Fibroblast of upper back skin (primary cell): ENCODE measurements at regions not wholly inside any gene's neighbourhood (a gene's known extent, or its start where the extent isn't known, plus 50 kb on each side); places are given as distances from the start of the nearest gene placed in this dataset.

Experiments used
- DNase-seq: peaks from one replicate; pipeline ENCODE4 v3.0.0-alpha.2; 2013

- peak; percentile 45 for DNase-seq
These were observed 476.8 kb upstream of the DEPDC1 start for GRCh38 chr1:68973459-68974244.

DNA sequence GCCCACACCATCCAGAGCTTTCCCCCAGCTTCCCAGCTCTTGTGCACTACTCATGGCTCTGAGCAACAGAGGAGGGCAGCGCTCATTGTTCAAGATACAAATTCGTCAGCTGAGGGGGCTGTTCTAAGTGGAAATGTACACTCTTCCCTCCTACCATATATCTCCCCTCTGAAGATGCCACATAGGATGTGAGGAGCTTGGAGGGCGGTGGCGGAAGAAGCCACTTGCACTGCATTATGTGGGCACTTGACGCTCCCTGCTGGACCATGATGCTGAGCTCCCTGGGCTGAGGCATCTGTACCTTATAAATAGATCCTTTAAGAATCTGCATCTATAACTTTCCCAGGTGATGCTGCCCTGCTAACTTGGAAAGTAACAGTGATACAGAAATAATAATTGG, 477.6 kb upstream of the DEPDC1 start:
- no peak for DNase-seq

DNA sequence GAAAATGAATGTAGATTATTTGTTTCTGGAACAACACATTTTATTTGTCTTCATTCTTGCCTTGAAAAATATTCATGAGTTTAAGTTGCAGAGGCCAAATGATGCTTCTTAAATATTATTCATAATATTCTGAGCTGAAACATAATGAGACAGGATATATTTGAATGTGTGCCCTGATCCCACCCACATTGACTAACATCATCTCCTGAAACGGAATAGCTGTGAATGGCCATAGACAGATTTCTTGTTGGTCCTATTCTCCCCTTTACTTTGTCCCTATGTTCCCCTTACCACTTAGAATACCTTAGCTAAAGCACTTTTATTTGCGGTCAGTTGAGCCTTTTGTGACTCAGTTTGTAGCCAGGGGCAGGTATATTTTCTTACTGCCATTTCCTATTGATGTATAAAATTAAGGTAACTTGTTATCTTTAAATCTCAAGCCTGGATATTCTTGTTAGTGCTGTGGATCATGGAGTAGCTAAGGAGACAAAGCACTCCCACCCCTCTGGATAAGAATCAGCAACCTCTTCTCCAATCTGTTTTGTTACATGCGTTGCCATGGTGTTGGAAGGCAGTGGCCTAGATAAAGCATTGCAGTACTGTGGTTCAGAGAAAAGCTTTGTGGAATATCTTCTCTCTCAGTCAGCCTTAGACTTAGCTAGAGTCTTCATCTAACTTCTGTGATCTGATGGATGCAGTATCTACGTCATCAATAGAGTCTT, 478.5 kb upstream of the DEPDC1 start:
- no peak for DNase-seq

- no peak for DNase-seq
These were observed 480.2 kb upstream of the DEPDC1 start for GRCh38 chr1:68976916-68977610.

GRCh38 chr1:68979891-68980290, 483.0 kb upstream of the DEPDC1 start:
- no peak for DNase-seq

- DNase-seq: no peak
These were observed 487.4 kb upstream of the DEPDC1 start for GRCh38 chr1:68984289-68984688.

GRCh38 chr1:68994096-68994495, 497.2 kb upstream of the DEPDC1 start:
- no peak for DNase-seq

- DNase-seq: no peak
These were observed 519.6 kb upstream of the DEPDC1 start for GRCh38 chr1:69016468-69016867.

- no peak for DNase-seq
These were observed 532.8 kb upstream of the DEPDC1 start for GRCh38 chr1:69029649-69030048.

DNA sequence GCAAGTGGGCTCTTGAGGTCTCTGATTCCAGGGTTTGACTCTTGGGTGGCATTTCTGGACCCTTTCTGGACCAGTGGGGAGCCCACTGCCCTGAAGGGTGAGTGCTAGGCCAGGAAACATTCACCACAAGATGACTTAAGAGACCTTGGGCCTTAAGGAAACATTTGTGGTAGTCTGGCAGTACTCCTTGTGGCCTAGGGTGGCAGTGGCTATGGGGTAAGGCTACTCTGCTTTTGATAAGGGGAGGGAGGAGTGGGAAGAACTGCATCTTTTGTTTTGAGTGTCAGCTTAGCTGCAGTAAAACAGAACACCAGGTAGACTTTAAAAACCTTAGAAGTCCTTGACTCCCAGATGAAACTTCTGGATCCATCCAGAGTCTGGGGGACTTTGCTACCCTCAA, 529.3 kb upstream of the LRRC7 start:
- no peak for DNase-seq

DNA sequence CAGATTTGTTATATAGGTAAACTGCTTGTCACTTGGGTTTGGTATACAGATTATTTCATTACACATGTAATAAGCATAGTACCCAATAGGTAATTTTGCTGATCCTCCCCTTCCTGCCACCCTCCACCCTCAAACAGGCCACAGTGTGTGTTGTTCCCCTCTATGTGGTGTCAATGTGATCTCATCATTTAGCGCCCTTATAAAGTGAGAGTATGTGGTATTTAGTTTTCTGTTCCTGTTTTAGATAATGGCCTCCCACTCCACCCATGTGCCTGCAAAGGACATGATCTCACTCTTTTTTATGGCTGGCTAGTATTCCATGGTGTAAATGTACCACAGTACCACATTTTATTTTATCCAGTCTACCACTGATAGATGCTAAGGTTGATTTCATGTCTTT, 522.1 kb upstream of the LRRC7 start:
- DNase-seq: no peak

DNA sequence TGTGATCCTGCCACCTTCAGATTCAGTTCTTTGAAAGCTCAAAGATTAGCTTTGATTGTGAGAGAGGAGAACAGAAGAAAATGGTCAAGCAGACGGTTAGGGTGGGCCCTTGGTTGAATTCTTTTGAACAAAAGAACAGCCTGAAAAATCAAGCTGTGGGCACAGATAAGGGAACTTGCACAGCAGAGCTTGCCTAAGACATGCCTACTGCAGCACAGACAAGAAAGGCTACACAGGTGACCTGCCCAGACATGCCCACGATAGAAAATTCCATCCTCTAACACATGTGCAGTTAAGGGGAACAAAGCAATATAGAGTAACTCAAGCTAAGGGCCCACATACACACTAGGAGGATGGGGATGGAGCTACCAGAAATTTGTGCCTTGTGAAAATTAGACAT, 512.5 kb upstream of the LRRC7 start:
- DNase-seq: no peak

DNA sequence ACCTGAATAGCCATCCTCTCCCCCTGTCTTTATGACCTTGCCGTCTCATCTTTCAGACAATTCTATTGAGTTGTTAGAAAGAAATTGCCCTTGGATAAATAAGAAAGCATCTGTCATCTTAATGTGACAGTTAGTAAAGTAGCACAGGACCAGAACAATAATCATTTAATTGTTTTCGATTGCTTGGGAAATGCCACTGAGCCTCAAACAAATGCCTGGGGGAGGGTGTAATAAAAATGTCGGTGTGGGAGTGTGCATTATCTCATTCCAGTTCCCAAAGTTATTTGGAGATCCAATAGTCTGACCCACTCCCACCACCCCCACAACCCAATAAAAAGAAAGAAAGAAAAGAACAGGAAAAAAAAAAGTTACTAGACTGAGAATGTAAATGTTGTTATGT, 509.3 kb upstream of the LRRC7 start:
- no peak for DNase-seq

DNA sequence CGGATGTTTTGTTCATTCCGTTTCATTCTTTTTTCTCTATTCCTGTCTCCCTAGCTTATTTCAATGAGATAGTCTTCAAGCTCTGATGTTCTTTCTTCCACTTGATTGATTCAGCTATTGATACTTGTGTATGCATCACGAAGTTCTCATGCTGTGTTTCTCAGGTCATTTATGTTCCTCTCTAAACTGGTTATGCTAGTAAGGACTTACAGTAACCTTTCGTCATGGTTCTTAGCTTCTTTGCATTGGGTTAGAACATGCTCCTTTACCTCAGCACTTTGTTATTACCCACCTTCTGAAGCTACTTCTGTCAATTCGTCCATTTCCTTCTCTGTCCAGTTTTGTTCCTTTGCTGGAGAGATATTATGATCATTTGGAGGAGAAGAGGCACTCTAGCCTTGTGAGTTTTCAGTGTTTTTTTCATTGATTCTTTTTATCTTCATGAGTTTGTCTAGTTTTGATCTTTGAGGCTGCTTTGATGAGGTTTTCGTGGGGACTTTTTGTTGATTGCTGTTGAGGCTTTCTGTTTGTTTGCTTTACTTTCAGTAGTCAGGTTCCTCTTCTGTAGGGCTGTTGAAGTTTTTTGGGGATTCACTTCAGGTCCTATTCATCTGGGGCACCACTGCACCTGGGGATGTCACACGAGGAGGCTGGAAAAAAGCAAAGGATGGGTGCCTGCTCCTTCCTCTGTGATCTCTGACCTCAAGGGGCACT, 496.9 kb upstream of the LRRC7 start:
- no peak for DNase-seq

GRCh38 chr1:69073176-69073575, 494.5 kb upstream of the LRRC7 start:
- DNase-seq: no peak

GRCh38 chr1:69076631-69077030, 491.1 kb upstream of the LRRC7 start:
- no peak for DNase-seq

DNA sequence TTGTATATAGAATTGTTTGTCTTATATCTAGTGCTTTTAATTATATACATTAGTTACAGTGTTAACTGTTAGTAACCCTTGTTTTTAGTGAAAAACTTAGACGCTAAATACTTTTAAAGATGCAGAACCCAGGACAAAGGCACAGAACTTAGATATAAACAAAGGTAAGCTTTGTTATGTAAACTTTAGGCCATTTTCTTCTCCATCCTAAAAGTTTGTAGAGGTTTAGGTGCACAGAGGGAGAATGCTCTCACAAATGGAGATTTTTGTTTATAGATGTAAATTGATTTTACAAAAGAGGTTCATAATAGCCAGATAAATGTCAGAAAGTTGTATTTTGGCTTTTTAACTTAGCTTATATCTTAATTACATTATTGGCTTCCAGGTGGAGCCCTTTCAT, 490.5 kb upstream of the LRRC7 start:
- no peak for DNase-seq

DNA sequence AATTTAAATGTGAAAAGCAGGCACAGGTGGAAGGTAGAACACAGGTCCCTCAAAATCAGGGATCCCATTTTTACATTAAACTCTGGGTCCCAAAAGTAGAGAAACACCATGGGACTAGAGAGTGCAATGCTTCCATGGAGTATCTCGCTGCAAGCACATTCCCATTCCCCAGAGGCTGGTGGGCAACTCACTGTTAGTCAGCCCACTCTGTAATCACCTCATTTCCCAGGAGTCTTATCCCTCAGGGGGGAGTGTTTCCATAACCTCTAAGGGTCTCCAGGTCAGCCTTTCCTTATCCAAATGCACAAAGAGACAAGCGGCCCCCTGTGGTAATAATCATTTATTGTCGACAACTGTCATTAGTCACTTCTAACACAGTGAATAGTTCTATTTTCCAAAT, 490.1 kb upstream of the LRRC7 start:
- no peak for DNase-seq

GRCh38 chr1:69081668-69082067, 486.1 kb upstream of the LRRC7 start:
- DNase-seq: no peak

DNA sequence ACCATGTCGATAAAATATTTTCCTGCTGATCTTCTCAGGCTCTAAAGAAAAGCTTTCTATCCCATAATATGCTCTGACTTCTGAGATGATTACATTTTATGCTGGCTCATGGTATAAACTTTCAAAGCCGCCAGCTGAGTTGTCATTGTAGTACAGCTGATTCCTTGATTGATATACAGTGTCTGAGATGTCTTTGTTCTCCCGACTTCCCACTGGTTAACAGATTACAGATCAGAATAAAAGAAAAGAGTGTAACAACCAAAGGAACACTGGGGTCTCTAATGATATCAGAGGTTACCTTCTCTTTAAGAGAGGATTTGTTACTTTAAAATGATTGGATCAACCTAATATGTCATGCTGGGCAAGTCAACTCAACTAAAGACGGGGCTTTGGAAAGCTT, 485.4 kb upstream of the LRRC7 start:
- DNase-seq: no peak

- no peak for DNase-seq
These were observed 481.6 kb upstream of the LRRC7 start for GRCh38 chr1:69086148-69086547.

DNA sequence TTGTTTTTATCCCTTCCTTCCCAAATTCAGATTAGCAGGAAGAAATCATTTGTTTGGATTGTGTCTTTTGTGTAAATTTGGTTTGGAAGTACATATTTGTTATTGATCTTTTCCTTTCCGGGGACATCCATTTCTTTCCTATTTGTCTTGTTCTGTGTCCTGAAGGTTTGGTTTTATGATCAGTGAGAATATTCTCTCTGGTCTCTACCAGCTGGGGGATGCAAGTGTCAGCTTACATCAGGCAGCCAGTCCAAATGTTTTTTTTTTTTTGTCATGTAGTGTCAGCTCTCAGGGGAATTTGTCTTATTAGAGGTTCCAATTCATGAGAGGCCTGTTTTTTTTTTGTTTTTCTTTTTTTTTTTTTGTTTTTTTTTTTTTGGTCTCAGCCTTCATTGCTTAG, 479.2 kb upstream of the LRRC7 start:
- no peak for DNase-seq

DNA sequence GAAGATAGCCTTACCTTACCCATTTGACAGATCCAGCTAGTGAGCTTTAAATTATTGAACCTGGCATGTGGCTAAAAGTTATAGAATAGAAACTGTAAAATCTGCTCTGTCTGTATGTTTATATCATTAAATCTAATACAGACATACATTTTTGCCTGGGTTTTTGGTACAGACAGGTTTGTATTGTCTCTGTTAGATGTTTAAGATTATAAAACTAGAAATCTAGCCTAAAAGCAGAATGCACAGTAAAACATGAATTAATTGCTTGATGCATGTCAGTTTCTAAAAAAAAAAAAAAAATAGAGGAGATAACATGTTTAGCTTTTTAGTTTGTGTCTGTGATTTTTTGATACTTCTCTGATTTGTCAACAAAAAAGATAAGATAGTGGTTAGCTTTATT, 477.6 kb upstream of the LRRC7 start:
- no peak for DNase-seq
